GM21528 (cell line): ENCODE measurements at regions not wholly inside any gene's neighbourhood (a gene's known extent, or its start where the extent isn't known, plus 50 kb on each side); places are given as distances from the start of the nearest gene placed in this dataset.
"Not testable (repeated sequence)": the region's sequence is repeated elsewhere in the genome, so short reads cannot be mapped to it uniquely, and the experiment has no call there.

Experiments used
- ATAC-seq: cut with Tn5 transposase; IDR thresholded peaks from one replicate; pipeline ENCODE4 v1.9.1; 2021; ENCODE audit warnings: mild to moderate bottlenecking, moderate library complexity; ENCODE audit not compliant: unreplicated experiment, low FRiP score

DNA sequence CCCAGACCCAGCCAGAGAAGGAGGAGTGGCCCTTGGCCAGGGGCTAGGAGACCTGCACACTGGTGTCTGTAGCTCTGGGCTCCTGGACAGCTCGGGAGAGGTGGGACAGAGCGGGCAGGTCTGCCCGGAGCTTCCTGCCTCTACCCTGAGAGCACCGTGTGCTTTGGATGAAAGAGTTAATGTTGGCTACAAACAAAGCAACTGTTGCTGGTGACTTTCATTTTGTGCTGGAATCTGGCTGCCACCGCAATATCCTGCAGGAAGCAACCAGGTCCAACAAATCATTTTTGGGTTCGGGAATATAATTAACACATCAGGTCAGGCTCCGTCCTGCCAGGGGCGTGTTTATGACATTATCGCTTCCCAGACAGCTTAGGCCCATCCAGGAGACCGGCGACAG lies 441.8 kb upstream of the MKI67 start:
- no peak for ATAC-seq

- ATAC-seq, result no peak
These were observed 442.3 kb upstream of the MKI67 start for GRCh38 chr10:128568491-128568890.

DNA sequence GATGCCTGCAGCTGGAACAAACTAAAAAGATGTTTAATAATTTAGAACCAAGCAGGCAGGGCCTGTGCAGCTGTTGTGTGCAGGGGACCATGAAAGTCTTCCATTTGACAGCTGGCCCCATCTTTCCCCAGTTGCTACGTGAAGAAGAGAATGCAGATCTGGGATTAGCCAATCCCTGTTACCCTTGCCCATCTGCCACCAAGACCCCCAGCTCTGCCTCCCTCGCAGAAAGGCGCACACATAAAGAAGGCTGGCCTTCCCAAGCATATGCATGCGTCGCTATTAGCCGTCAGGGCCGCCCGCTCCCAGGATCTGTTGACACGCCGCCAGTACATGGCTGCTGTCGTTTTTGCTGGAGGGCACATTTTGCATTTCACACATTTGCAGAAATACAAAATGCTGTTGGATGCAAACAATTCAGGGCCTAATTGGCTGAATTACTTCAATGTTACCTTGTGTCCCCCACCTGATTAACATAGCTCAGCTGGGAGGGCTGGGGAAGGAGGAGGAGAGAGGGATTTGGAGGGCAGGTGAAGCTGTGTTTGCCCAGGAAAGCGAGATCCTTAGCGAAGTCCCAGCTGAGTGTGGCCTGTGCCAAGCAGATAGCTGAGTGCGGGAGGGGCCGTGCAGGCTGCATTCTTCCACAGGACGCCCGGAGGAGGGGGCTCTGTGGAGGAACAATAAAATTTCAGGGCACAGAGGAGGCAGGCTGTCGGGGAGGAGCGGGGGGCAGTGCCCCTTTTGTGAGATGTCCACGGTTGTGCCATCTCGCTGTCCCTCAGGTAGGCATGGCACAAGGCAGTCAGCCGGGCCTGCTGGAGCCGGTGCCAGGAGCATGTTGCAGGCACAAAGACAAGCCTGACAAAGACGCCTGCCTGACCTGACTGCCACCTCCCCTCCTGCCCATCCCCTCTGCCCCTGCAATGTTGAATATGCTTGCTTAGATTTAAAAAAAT lies 443.0 kb upstream of the MKI67 start:
- ATAC-seq, result no peak

DNA sequence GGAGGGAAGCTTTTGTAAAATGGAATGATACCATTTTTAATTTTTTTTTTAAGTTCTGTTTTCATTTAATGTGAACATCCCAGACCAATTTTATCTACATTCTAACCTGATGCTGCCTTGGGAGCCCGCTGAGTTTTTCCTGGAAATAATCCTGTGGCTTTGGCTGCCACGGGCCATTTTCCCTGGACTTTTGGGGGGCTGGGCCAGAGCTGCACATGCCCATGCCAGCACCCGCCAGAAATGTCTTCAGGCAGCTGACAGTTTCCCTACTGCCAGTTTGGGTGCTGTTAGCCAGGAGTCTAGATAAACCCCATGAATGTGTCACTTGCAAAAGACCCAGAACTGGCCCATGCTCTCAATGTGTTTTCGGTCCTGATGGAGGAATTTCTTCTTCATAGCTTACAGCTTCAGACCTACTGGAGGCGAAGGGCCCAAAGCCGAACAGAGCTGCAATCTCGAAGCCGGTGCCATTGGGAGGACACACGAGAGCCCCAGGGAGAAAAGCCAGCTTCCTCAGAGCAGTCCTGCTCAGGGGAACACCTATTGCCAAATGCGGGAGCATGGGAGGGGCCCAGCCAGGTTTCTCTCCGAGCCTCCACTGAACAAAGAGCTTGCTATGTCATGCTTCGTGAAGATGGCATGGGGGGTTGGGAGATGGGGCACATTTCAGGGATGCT lies 444.2 kb upstream of the MKI67 start:
- no peak for ATAC-seq

GRCh38 chr10:128571071-128571470 lies 444.8 kb upstream of the MKI67 start:
- no peak for ATAC-seq

GRCh38 chr10:128571745-128572144 lies 445.5 kb upstream of the MKI67 start:
- no peak for ATAC-seq

- no peak for ATAC-seq
These were observed 446.5 kb upstream of the MKI67 start for GRCh38 chr10:128572696-128573095.

DNA sequence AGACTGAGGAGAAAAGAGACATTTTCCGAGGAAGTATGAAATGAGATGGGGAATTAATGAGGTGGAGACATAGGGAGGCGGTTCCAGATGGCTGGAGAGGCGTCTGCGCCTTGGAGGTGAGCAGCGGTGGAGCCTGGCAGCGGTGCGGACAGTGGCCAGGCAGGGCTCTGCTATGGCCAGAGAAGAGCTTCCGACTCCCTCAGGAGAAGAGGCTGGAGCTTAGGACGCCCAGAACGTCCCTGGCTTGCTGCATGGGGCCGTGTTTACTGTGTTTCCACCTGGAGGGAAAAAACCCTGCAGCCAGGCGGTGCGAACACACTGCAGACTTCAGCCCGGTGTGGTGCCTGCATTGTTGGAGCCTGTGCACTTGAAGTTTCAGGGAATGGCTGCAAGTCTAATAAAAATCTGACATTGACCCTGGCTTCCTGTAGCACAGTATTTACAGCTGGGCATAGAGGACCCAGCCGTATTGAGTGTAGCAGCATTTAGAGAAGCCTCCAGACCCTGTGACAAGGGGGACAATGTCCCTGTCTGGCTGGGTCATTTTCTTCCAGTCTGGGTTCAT lies 447.1 kb upstream of the MKI67 start:
- ATAC-seq, result no peak

DNA sequence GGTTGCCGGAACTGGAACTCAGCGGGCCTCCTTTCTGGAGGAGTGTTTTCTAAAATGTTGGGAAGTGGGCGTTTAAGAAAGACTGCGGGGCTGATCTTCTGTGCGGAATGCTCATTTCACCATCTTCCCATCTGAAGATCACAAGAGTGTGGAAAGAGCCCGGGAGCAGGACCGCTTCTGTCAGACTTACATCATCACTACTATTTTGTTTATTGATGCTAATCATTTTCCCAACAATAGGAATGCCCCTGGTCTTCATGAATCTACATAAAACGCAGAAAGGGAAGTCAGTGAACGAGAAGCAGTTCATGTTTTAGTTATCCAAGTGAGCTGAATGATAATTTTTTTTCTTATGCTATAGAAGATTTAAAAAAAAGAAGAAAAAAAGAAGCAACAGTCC lies 447.8 kb upstream of the MKI67 start:
- ATAC-seq, result no peak

GRCh38 chr10:128574581-128575210 lies 448.5 kb upstream of the MKI67 start:
- no peak for ATAC-seq

- no peak for ATAC-seq
These were observed 449.5 kb upstream of the MKI67 start for GRCh38 chr10:128575761-128576160.

DNA sequence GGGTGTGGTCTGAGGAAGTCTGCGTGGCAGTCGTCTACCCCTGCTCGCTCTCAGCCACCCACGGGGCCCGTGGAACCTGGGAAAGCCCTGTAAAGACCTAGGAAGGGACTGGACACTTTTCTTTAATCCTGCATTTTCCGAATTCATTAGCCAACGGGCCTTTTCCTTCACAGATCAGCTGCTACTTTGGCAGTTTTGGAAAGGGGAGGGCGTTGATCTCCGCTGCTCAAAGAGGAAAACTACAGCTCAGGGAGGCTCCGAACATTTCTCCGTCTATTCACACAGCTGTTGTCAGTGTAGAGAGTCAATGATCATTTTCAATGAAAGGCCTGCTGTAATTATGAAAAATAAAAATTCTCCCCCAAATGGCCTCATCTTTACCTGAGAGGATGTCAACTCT lies 450.1 kb upstream of the MKI67 start:
- no peak for ATAC-seq

GRCh38 chr10:128576943-128577670 lies 450.9 kb upstream of the MKI67 start:
- no peak for ATAC-seq

DNA sequence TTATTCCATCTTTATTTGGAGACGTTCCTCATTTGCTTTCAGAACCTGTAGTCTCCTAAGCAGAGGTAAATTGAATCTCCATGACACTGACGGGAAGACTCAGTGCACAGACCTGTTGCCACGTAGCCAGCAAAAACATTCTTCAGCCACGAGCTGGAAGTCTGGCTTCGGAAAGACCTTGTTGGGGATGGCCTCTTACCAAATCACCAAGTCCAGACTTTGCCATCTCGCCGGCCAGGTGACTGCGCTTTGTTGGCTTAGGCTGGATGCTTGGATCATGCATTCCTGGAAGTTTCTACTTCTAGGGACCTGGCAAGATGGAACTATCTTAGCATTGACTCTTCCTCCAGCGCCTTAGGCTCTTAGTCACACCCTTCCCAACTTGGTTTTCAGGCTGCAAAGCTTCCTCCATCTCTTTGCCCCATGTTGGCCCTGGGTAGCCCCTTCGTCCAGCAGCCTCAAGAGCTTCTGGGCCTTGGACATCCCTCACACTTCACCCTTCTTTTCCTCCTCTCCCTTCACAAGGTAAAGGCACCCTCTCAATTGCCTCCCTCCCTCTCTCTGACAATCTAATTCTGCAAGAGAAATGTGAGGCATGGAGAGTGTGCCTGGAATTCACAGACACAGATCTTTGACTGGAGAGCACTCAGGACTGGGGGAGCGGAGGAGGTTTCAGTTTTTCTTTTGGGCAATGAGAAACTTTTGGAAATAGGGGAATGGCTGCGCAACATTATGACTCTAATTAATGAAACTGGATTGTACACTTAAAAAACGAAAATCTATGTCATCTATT lies 451.9 kb upstream of the MKI67 start:
- no peak for ATAC-seq

- no peak for ATAC-seq
These were observed 452.5 kb upstream of the MKI67 start for GRCh38 chr10:128578766-128579165.

GRCh38 chr10:128579280-128579865 lies 453.1 kb upstream of the MKI67 start:
- no peak for ATAC-seq

- ATAC-seq, result no peak
These were observed 453.7 kb upstream of the MKI67 start for GRCh38 chr10:128579901-128580300.

GRCh38 chr10:128583125-128583524 lies 456.9 kb upstream of the MKI67 start:
- not testable (repeated sequence) for ATAC-seq

DNA sequence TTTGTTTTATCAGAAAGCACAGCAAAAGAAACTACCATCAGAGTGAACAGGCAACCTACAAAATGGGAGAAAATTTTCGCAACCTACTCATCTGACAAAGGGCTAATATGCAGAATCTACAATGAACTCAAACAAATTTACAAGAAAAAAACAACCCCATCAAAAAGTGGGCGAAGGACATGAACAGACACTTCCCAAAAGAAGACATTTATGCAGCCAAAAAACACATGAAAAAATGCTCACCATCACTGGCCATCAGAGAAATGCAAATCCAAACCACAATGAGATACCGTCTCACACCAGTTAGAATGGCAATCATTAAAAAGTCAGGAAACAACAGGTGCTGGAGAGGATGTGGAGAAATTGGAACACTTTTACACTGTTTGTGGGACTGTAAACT lies 460.4 kb upstream of the MKI67 start:
- ATAC-seq, result not testable (repeated sequence)
